DND-41 (cell line): ENCODE measurements at regions not wholly inside any gene's neighbourhood (a gene's known extent, or its start where the extent isn't known, plus 50 kb on each side); places are given as distances from the start of the nearest gene placed in this dataset.

ENCODE experiments used
- CTCF ChIP-seq: IDR thresholded peaks from 2 replicates; pipeline ENCODE4 v1.5.1; 2012; ENCODE audit warnings: borderline replicate concordance, low read length, moderate library complexity, mild to moderate bottlenecking; ENCODE audit not compliant: poor library complexity, severe bottlenecking; ENCODE audit errors: extremely low read depth
- EZH2 ChIP-seq: IDR thresholded peaks from 3 replicates; pipeline ENCODE4 v1.6.1; 2012; ENCODE audit warnings: borderline replicate concordance, low read depth, mild to moderate bottlenecking, moderate library complexity, low read length, inconsistent platforms; ENCODE audit not compliant: severe bottlenecking

DNA sequence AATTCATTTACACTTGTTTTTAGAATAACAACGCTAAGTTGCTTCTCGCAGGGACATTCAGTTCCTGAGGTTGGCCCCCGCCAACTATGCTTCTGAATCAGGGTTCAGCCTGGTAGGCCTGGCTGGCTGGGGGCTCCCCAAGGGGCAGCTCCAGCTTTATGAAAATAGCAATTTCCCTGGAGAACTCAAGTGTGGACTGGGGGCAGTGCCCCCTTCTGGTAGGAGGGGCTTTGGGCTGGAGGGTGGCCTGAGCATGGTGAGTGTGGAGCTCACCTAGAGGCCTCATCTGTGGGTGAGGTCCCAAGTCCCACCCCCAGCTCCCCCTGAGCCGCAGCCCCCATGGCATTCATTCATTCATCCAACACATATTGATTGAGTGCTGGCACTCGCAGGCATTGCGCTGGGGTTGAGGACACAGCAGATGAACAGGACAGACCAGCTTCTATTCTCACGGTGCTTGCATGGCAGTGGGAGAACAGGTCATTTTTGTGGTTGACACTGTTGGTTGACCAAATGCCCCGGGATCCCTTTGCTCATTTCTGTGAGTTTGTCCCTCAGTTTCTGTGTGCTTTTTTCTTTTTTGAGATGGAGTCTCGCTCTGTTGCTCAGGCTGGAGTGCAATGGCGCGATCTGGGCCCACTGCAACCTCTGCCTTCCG lies 79.2 kb downstream of the UBIAD1 start:
- TF ChIP-seq CTCF (no peak), EZH2 (no peak)
